H9 (cell line): ENCODE measurements at regions not wholly inside any gene's neighbourhood (a gene's known extent, or its start where the extent isn't known, plus 50 kb on each side); places are given as distances from the start of the nearest gene placed in this dataset.

ENCODE experiments used
- DNase-seq: peaks from one replicate; pipeline ENCODE4 v3.0.0-alpha.2; 2017
- H2AFZ ChIP-seq: one replicate; pipeline ENCODE4 v1.6.1; 2013; ENCODE audit warnings: mild to moderate bottlenecking, low read length, control low read depth, moderate library complexity
- H2AK5ac ChIP-seq: 2 replicates; pipeline ENCODE4 v1.6.1; 2013; ENCODE audit warnings: low read length, control low read depth, mixed read lengths; ENCODE audit not compliant: insufficient read length
- H2BK120ac ChIP-seq: one replicate; pipeline ENCODE4 v1.6.1; 2013; ENCODE audit warnings: low read depth, mild to moderate bottlenecking, low read length, control low read depth, inconsistent platforms; ENCODE audit not compliant: poor library complexity, severe bottlenecking
- H2BK12ac ChIP-seq: 2 replicates; pipeline ENCODE4 v1.6.1; 2013; ENCODE audit warnings: low read length, control low read depth, mixed read lengths, low read depth; ENCODE audit not compliant: insufficient read length
- H2BK15ac ChIP-seq: 2 replicates; pipeline ENCODE4 v1.6.1; 2013; ENCODE audit warnings: low read depth, low read length, control low read depth
- H2BK20ac ChIP-seq: one replicate; pipeline ENCODE4 v1.6.1; 2013; ENCODE audit warnings: low read depth, mild to moderate bottlenecking, low read length, control low read depth, inconsistent platforms; ENCODE audit not compliant: poor library complexity, severe bottlenecking
- H2BK5ac ChIP-seq: 2 replicates; pipeline ENCODE4 v1.6.1; 2013; ENCODE audit warnings: low read length, control low read depth, mixed read lengths; ENCODE audit not compliant: insufficient read length
- H3K14ac ChIP-seq: 2 replicates; pipeline ENCODE4 v1.6.1; 2013; ENCODE audit warnings: low read length, control low read depth; ENCODE audit not compliant: insufficient read depth
- H3K18ac ChIP-seq: 2 replicates; pipeline ENCODE4 v1.6.1; 2013; ENCODE audit warnings: low read depth, mild to moderate bottlenecking, mixed read lengths, low read length, control low read depth; ENCODE audit not compliant: insufficient read length
- H3K23ac ChIP-seq: 2 replicates; pipeline ENCODE4 v1.6.1; 2013; ENCODE audit warnings: low read length, control low read depth, mixed read lengths, low read depth; ENCODE audit not compliant: insufficient read length
- H3K23me2 ChIP-seq: 2 replicates; pipeline ENCODE4 v1.6.1; 2013; ENCODE audit warnings: low read depth, mild to moderate bottlenecking, mixed read lengths, low read length, control low read depth; ENCODE audit not compliant: insufficient read length, poor library complexity, severe bottlenecking
- H3K27ac ChIP-seq: 2 replicates; pipeline ENCODE4 v1.5.1; 2013; ENCODE audit warnings: low read length, control low read depth, mixed read lengths, low read depth; ENCODE audit not compliant: insufficient read length
- H3K27me3 ChIP-seq: 2 replicates; pipeline ENCODE4 v1.6.1; 2013; ENCODE audit warnings: low read length, control low read depth, inconsistent platforms; ENCODE audit not compliant: insufficient read depth
- H3K4ac ChIP-seq: 2 replicates; pipeline ENCODE4 v1.6.1; 2013; ENCODE audit warnings: low read depth, mild to moderate bottlenecking, control low read depth, inconsistent platforms, low read length, moderate library complexity
- H3K4me1 ChIP-seq: 2 replicates; pipeline ENCODE4 v1.6.1; 2013; ENCODE audit warnings: low read length, control low read depth, inconsistent platforms; ENCODE audit not compliant: insufficient read depth
- H3K4me2 ChIP-seq: 2 replicates; pipeline ENCODE4 v1.6.1; 2013; ENCODE audit warnings: low read length, control low read depth, mixed read lengths; ENCODE audit not compliant: insufficient read length, insufficient read depth
- H3K56ac ChIP-seq: 2 replicates; pipeline ENCODE4 v1.6.1; 2013; ENCODE audit warnings: low read depth, mild to moderate bottlenecking, mixed read lengths, low read length, control low read depth; ENCODE audit not compliant: insufficient read length
- H3K79me1 ChIP-seq: 2 replicates; pipeline ENCODE4 v1.6.1; 2013; ENCODE audit warnings: low read depth, mild to moderate bottlenecking, moderate library complexity, low read length, control low read depth, inconsistent platforms; ENCODE audit not compliant: insufficient read depth, poor library complexity, severe bottlenecking
- H3K79me2 ChIP-seq: 2 replicates; pipeline ENCODE4 v1.6.1; 2013; ENCODE audit warnings: low read length, control low read depth, inconsistent platforms; ENCODE audit not compliant: insufficient read depth
- H3K9ac ChIP-seq: 2 replicates; pipeline ENCODE4 v1.6.1; 2013; ENCODE audit warnings: low read length, control low read depth, mixed read lengths; ENCODE audit not compliant: insufficient read length; ENCODE audit errors: extremely low read depth
- H3K9me3 ChIP-seq: one replicate; pipeline ENCODE4 v1.6.1; 2013; ENCODE audit warnings: low read depth, low read length, inconsistent platforms; ENCODE audit not compliant: control insufficient read depth
- H3T11ph ChIP-seq: one replicate; pipeline ENCODE4 v1.6.1; 2013; ENCODE audit warnings: mild to moderate bottlenecking, low read length, control low read depth, inconsistent platforms
- H4K20me1 ChIP-seq: one replicate; pipeline ENCODE4 v1.6.1; 2013; ENCODE audit not compliant: control insufficient read depth, insufficient read length, insufficient read depth
- H4K5ac ChIP-seq: 2 replicates; pipeline ENCODE4 v1.6.1; 2013; ENCODE audit warnings: low read depth, mild to moderate bottlenecking, mixed read lengths, low read length, control low read depth; ENCODE audit not compliant: insufficient read length
- H4K8ac ChIP-seq: replicated peaks from 2 replicates; pipeline ENCODE4 v1.6.1; 2013; ENCODE audit warnings: low read length, control low read depth, mixed read lengths, low read depth; ENCODE audit not compliant: insufficient read length
- H4K91ac ChIP-seq: 2 replicates; pipeline ENCODE4 v1.6.1; 2013; ENCODE audit warnings: low read depth, mild to moderate bottlenecking, moderate library complexity, mixed read lengths, low read length, control low read depth; ENCODE audit not compliant: insufficient read length
- H3K27ac Mint-ChIP-seq, 3 experiments: 2 replicates in 2 of 3; 3 replicates in 1 of 3; pipeline ENCODE4 v1.8.0; 2020 to 2021; ENCODE audit warnings: mixed read lengths in 3 of 3, mild to moderate bottlenecking in 1 of 3, moderate library complexity in 1 of 3
- H3K27me3 Mint-ChIP-seq: 2 replicates; pipeline ENCODE4 v1.8.0; 2021; ENCODE audit warnings: low read depth, mild to moderate bottlenecking, moderate library complexity, mixed read lengths
- H3K36me3 Mint-ChIP-seq, 3 experiments: 2 replicates in 2 of 3; 3 replicates in 1 of 3; pipeline ENCODE4 v1.8.0; 2020 to 2021; ENCODE audit warnings: low read depth in 3 of 3, mixed read lengths in 3 of 3; ENCODE audit not compliant: insufficient read depth in 1 of 3
- H3K4me1 Mint-ChIP-seq, 2 experiments: 2 replicates each; pipeline ENCODE4 v1.8.0; 2020; ENCODE audit warnings: mixed read lengths in 2 of 2
- H3K4me3 Mint-ChIP-seq, 2 experiments: 2 replicates in 1 of 2; 3 replicates in 1 of 2; pipeline ENCODE4 v1.8.0; 2020 to 2021; ENCODE audit warnings: mild to moderate bottlenecking in 2 of 2, mixed read lengths in 2 of 2, moderate library complexity in 1 of 2
- H3K9me3 Mint-ChIP-seq, 2 experiments: 2 replicates in 1 of 2; 3 replicates in 1 of 2; pipeline ENCODE4 v1.8.0; 2020; ENCODE audit warnings: mild to moderate bottlenecking in 2 of 2, mixed read lengths in 2 of 2, moderate library complexity in 1 of 2
- CTCF ChIP-seq: fragments of 200-600 bp; sonication (generic); conservative IDR thresholded peaks from 3 replicates; pipeline ENCODE4 v1.8.0; 2021; ENCODE audit warnings: antibody characterized with exemption, mild to moderate bottlenecking

GRCh38 chr18:60047556-60047955 is 147.8 kb downstream of the PMAIP1 start:
- Histone ChIP-seq H3K4ac (no peak overlapping the region), H2BK5ac (no peak overlapping the region), H3T11ph (no peak overlapping the region), H2AFZ (no peak overlapping the region), H3K27me3 (no peaks in the 10 kb centered on the region), H2BK20ac (no peak overlapping the region), H3K79me1 (no peaks in the 10 kb centered on the region), H3K18ac (no peak overlapping the region), H3K27ac (no peak overlapping the region), H3K23ac (no peak overlapping the region), H2AK5ac (no peak overlapping the region), H3K4me1 (no peaks in the 10 kb centered on the region), H3K14ac (no peak overlapping the region), H3K56ac (no peak overlapping the region), H4K8ac (no peak overlapping the region), H2BK12ac (no peak overlapping the region), H2BK120ac (no peak overlapping the region), H3K9me3 (no peaks in the 10 kb centered on the region), H2BK15ac (no peak overlapping the region), H4K91ac (no peak overlapping the region), H3K9ac (no peak overlapping the region), H4K5ac (no peak overlapping the region), H3K4me2 (no peak overlapping the region), H3K23me2 (no peaks in the 10 kb centered on the region), H4K20me1 (no peaks in the 10 kb centered on the region), H3K79me2 (no peaks in the 10 kb centered on the region)
- TF ChIP-seq CTCF: no peak
- H3K4me3 Mint-ChIP-seq: no peak overlapping the region
- H3K36me3 Mint-ChIP-seq: peaks cover 0 to 4% (median 2%) of the 10 kb centered on the region in 3 experiments; a peak in 3 of 7 replicates
- no peak overlapping the region for H3K27ac Mint-ChIP-seq
- H3K4me1 Mint-ChIP-seq: no peaks in the 10 kb centered on the region
- no peak for DNase-seq
- no peaks in the 10 kb centered on the region for H3K27me3 Mint-ChIP-seq
- peaks cover 0 to 11% of the 10 kb centered on the region in 2 experiments; a peak in 1 of 5 replicates for H3K9me3 Mint-ChIP-seq
